Dermis blood vessel endothelial cell (primary cell): ENCODE measurements at regions not wholly inside any gene's neighbourhood (a gene's known extent, or its start where the extent isn't known, plus 50 kb on each side); places are given as distances from the start of the nearest gene placed in this dataset.
"Not testable (repeated sequence)": the region's sequence is repeated elsewhere in the genome, so short reads cannot be mapped to it uniquely, and the experiment has no call there.

ENCODE experiments used
- DNase-seq: peaks from one replicate; pipeline ENCODE4 v3.0.0; 2010

GRCh38 chr4:169342906-169343564 lies 72.3 kb upstream of the SH3RF1 start:
- DNase-seq, result no peak

DNA sequence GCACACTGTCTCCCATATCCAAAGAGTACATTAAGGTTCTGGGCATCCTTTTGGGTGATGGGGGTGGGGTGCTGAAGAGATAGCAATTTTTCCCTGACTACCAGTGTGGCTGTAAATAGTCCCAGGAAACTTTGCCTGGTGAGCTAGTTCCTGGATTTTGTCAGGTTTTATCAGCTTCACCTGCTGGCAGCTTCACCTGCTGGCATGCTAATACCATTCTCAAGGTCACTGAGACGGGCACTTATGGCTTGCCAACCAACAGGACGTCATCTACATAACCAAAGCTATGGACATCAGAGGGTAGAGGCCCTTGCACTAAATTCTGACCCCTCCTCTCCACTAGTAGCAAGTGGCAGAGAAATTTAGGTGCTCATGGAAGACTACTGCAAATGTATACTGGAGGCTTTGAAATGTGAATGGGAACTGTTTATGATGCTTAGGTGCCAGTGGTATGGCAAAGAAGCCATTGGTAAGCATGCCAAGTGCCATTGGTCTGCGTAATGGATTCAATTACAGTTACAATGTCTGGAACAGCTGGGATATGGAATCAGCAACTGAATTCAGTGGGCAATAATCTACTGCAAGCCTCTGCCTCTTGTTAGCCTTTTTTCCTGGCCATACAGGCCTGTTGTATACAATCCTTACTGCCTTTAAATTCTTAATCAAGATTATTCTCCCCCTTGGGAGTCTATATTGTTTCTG lies 71.6 kb upstream of the SH3RF1 start:
- DNase-seq, result no peak

GRCh38 chr4:169341490-169341889 lies 70.7 kb upstream of the SH3RF1 start:
- no peak for DNase-seq

GRCh38 chr4:169340834-169341233 lies 70.1 kb upstream of the SH3RF1 start:
- DNase-seq, result no peak

DNA sequence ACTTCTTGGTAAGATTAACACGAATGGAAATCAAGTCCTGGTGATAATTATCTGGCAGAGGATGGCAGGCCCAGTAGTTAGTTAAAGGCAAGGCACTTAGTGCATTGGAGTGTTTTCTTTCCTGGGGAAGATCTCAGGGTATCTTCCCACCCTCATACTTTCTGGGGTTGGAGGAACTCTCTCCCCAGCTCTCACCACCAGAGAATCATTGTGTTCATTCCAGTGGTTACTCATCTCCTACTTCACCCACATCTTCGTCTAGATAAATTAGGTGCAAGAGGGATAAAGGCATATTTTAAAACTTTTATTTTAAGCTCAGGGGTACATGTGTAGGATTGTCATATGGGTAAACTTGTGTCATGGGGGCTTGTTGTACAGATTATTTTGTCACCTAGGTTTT lies 67.5 kb upstream of the SH3RF1 start:
- no peak for DNase-seq

GRCh38 chr4:169337510-169337909 lies 66.8 kb upstream of the SH3RF1 start:
- DNase-seq, result peak; percentile 8

DNA sequence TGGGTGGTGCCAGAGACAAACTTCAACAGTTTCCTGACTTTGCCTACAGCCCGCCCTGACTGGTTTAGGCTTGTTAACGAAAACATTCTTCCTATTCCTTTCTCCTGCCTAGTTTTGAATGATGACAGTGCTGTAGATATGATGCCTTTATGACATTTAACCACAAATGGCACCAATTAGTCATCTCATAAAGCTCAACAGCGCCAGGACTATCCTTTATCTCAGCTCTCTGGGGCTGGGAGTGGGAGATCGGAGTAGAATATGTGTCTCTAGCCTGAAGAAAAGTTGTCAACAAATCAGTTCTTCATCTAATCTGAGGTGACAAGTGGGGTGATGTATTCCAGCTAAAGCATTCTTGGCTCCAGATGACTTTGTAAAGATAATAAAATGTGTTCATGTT lies 64.6 kb upstream of the SH3RF1 start:
- no peak for DNase-seq

- DNase-seq, result no peak
Measured at GRCh38 chr4:169334335-169334734, 63.6 kb upstream of the SH3RF1 start.

- no peak for DNase-seq
Measured at GRCh38 chr4:169333265-169333664, 62.5 kb upstream of the SH3RF1 start.

DNA sequence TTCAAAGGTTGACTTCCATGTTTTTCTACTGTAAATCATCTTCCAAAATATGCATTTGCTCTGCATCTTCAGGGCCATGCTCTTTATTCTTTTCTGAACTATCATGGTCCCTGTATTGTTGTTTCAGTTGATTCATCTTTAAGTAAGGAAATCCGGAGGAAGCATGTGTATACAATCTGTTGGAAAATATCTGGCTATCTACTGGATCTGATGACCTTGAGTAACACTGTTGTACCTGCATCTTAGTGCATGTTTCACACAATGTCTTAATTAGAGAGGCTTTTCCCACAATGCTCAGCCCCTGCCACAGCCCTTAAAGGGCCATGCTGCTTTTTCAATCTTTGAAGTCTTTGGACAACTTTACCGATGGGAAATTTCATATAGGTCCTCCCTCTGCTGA lies 61.8 kb upstream of the SH3RF1 start:
- peak; percentile 34 for DNase-seq

DNA sequence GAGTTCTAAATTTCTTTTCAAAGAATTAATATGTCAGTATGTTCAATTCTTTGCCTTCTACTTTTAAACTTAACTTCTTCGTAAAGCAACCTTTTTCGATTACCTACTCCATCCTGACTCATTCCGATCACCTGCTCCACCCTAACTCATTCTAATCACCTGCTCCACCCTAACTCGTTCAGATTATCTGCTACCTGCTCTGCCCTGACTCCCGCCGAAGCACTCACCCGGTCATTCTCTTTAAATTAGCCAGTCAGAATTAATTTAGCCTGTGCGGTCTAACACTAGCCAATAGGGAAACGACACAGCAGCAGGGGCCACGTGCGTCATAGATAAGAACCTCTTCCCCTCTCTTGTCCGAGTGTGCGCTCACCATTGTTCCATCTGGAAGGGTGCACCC lies 60.1 kb upstream of the SH3RF1 start:
- DNase-seq, result no peak

- DNase-seq, result no peak
Measured at GRCh38 chr4:169330095-169330494, 59.3 kb upstream of the SH3RF1 start.

DNA sequence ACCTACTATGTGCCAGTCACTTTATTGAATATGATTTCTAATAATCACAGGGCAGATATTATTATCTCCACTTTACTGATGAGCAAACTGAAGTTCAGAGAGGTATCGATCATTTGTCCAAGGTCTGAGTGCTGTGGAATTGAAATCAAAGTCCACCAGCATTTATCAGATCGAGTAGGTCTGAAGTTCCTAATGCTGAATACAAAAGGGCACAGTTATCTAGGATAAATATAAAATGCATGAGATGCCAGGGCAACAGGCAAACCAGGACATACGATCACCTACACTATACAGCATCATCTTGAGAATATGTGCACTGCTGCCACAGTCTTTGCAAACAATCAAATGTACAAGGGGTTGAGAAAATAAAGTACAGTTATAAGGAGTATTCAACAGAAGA lies 57.2 kb upstream of the SH3RF1 start:
- DNase-seq, result no peak

GRCh38 chr4:169323925-169324324 lies 53.2 kb upstream of the SH3RF1 start:
- not testable (repeated sequence) for DNase-seq

DNA sequence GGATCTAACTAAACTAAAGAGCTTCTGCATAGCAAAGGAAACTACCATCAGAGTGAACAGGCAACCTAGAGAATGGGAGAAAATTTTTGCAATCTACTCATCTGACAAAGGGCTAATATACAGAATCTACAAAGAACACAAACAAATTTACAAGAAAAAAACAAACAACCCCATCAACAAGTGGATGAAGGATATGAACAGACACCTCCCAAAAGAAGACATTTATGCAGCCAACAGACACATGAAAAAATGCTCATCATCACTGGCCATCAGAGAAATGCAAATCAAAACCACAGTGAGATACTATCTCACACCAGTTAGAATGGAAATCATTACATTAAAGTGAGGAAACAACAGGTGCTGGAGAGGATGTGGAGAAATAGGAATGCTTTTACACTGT lies 52.1 kb upstream of the SH3RF1 start:
- not testable (repeated sequence) for DNase-seq
